ENCODE measurements at regions not wholly inside any gene's neighbourhood (a gene's known extent, or its start where the extent isn't known, plus 50 kb on each side); places are given as distances from the start of the nearest gene placed in this dataset.

- DNase-seq, result no peak
- no peaks in the 10 kb centered on the region for H3K4me1 ChIP-seq
- no peak overlapping the region for H3K27ac ChIP-seq
- TF ChIP-seq POLR2AphosphoS5 (IDR thresholded peaks at IDR 0.05) (no peak), CTCF (IDR thresholded peaks at IDR 0.05 in 8 of 11, conservative IDR thresholded peaks at IDR 0.05 in 3 of 11) (no peak)
- 64 to 71% (median 69%) methylated on average over 4 of the region's 4 CpGs for WGBS, 5 donors
- no peak overlapping the region for H3K4me3 ChIP-seq
- H3K36me3 ChIP-seq, result no peaks in the 10 kb centered on the region
- no peaks in the 10 kb centered on the region for H3K27me3 ChIP-seq (replicated peaks in 1 of 7)
- intact Hi-C loops (cut with DNase I; ENCODE audit: low total_unique reads), result no loop called here
- H3K9me3 ChIP-seq, result no peaks in the 10 kb centered on the region
Observed at GRCh38 chr2:11093467-11093866, 61.8 kb upstream of the SLC66A3 start.

GRCh38 chr2:11094021-11094810, 61.1 kb upstream of the SLC66A3 start:
- Histone ChIP-seq H3K9me3 (no peaks in the 10 kb centered on the region), H3K4me3 (no peak overlapping the region), H3K4me1 (no peaks in the 10 kb centered on the region), H3K27ac (no peak overlapping the region), H3K36me3 (no peaks in the 10 kb centered on the region), H3K27me3 (replicated peaks in 1 of 7) (no peaks in the 10 kb centered on the region)
- 78 to 85% (median 80%) methylated on average over 18 to 19 of the region's 19 CpGs for whole genome bisulfite sequencing, 5 donors
- intact Hi-C loops (cut with DNase I; ENCODE audit: low total_unique reads), result no loop called here
- TF ChIP-seq CTCF (IDR thresholded peaks at IDR 0.05 in 8 of 11, conservative IDR thresholded peaks at IDR 0.05 in 3 of 11), result no peak
- TF ChIP-seq POLR2A (IDR thresholded peaks at IDR 0.05), result no peak
- TF ChIP-seq POLR2AphosphoS5 (IDR thresholded peaks at IDR 0.05), result no peak
- no peak for DNase-seq

- DNase-seq, result no peak
Observed at GRCh38 chr2:11096591-11096990, 58.7 kb upstream of the SLC66A3 start.

More at GRCh38 chr2:11096591-11096990, 58.7 kb upstream of the SLC66A3 start:
- Histone ChIP-seq H3K27me3 (replicated peaks in 1 of 7) (peaks cover 0 to 5% (median 0%) of the 10 kb centered on the region in 7 donors), H3K9me3 (no peaks in the 10 kb centered on the region), H3K36me3 (no peaks in the 10 kb centered on the region), H3K4me3 (no peak overlapping the region), H3K4me1 (no peaks in the 10 kb centered on the region), H3K27ac (no peak overlapping the region)
- TF ChIP-seq POLR2A (IDR thresholded peaks at IDR 0.05) (no peak), CTCF (IDR thresholded peaks at IDR 0.05 in 8 of 11, conservative IDR thresholded peaks at IDR 0.05 in 3 of 11) (no peak), POLR2AphosphoS5 (IDR thresholded peaks at IDR 0.05) (no peak)
- intact Hi-C loops (cut with DNase I; ENCODE audit: low total_unique reads), result no loop called here
- WGBS, 5 donors, result 74 to 88% (median 80%) methylated on average over 9 to 10 of the region's 10 CpGs
